Caco-2 (cell line): ENCODE measurements at regions not wholly inside any gene's neighbourhood (a gene's known extent, or its start where the extent isn't known, plus 50 kb on each side); places are given as distances from the start of the nearest gene placed in this dataset.

Experiments used
- BruUV-seq: library from RNA; stranded (reverse); fragments of 400-500 nt; replicated peaks from 2 replicates; lab custom pipeline; 2021; lab: Mats Ljungman, UMichigan
- CTCF ChIA-PET: fragments of 300-600 bp; sonication (Branson Sonifier 250); formaldehyde crosslinking; loops from one replicate; lab custom pipeline; 2022; ENCODE audit warnings: antibody characterized with exemption; lab: Charles Lee
- POLR2A ChIA-PET: fragments of 300-600 bp; sonication (Branson Sonifier 250); formaldehyde crosslinking; loops from one replicate; lab custom pipeline; 2022; ENCODE audit warnings: antibody characterized with exemption; lab: Charles Lee
- DNase-seq, 2 experiments: peaks; one replicate each; pipeline versions ENCODE4 v3.0.0 to v3.0.0-alpha.2; 2020 to 2022
- H3K27me3 ChIP-seq: replicated peaks from 2 replicates; pipeline ENCODE4 v1.6.0; 2011; ENCODE audit warnings: low read length; ENCODE audit not compliant: control insufficient read depth, insufficient read depth
- H3K36me3 ChIP-seq: 2 replicates; pipeline ENCODE4 v1.5.1; 2011; ENCODE audit warnings: low read length; ENCODE audit not compliant: control insufficient read depth, insufficient read depth
- H3K4me1 ChIP-seq: fragments of 250-450 bp; sonication (Bioruptor Pico); 2 replicates; pipeline ENCODE4 v1.5.1; 2020; ENCODE audit warnings: mild to moderate bottlenecking
- H3K4me3 ChIP-seq: 2 replicates; pipeline ENCODE4 v1.5.1; 2011; ENCODE audit warnings: low read depth, mild to moderate bottlenecking, control low read depth, low read length
- H3K9me3 ChIP-seq: fragments of 250-450 bp; sonication (Bioruptor Pico); 2 replicates; pipeline ENCODE4 v1.5.1; 2020; ENCODE audit warnings: mild to moderate bottlenecking, moderate library complexity
- H3K27ac Mint-ChIP-seq: one replicate; pipeline ENCODE4 v1.8.0; 2022; ENCODE audit warnings: mixed read lengths; ENCODE audit not compliant: unreplicated experiment
- H3K27me3 Mint-ChIP-seq: one replicate; pipeline ENCODE4 v1.8.0; 2022; ENCODE audit warnings: mixed read lengths; ENCODE audit not compliant: insufficient read depth, unreplicated experiment
- H3K36me3 Mint-ChIP-seq: one replicate; pipeline ENCODE4 v1.8.0; 2022; ENCODE audit warnings: mild to moderate bottlenecking, mixed read lengths; ENCODE audit not compliant: insufficient read depth, unreplicated experiment
- H3K4me1 Mint-ChIP-seq: one replicate; pipeline ENCODE4 v1.8.0; 2022; ENCODE audit warnings: low read depth, mixed read lengths; ENCODE audit not compliant: unreplicated experiment
- H3K4me3 Mint-ChIP-seq: one replicate; pipeline ENCODE4 v1.8.0; 2022; ENCODE audit warnings: mild to moderate bottlenecking, moderate library complexity, mixed read lengths; ENCODE audit not compliant: unreplicated experiment
- H3K9me3 Mint-ChIP-seq: one replicate; pipeline ENCODE4 v1.8.0; 2022; ENCODE audit warnings: mixed read lengths; ENCODE audit not compliant: unreplicated experiment
- intact Hi-C: fragments of 100-400 bp; cut with micrococcal nuclease; formaldehyde crosslinking; loops from one replicate; pipeline ENCODE4 v1.10.0; 2022; ENCODE audit not compliant: unreplicated experiment
- TF ChIP-seq, protein P1 (sequence below), 2 experiments: fragments of 200-600 bp in 1 of 2; IDR thresholded peaks; 1 replicate in 1 of 2; 2 replicates in 1 of 2; pipeline versions ENCODE4 v1.5.1 to v1.8.0; 2011 to 2022; ENCODE audit warnings: antibody characterized with exemption in 1 of 2, control low read depth in 1 of 2, inconsistent platforms in 1 of 2, low read depth in 1 of 2, low read length in 1 of 2, mild to moderate bottlenecking in 1 of 2, moderate library complexity in 1 of 2; ENCODE audit not compliant: insufficient read depth in 1 of 2, severe bottlenecking in 1 of 2, unreplicated experiment in 1 of 2

GRCh38 chr10:128511284-128511683 lies 385.1 kb upstream of the MKI67 start:
- TF ChIP-seq, protein P1, sequence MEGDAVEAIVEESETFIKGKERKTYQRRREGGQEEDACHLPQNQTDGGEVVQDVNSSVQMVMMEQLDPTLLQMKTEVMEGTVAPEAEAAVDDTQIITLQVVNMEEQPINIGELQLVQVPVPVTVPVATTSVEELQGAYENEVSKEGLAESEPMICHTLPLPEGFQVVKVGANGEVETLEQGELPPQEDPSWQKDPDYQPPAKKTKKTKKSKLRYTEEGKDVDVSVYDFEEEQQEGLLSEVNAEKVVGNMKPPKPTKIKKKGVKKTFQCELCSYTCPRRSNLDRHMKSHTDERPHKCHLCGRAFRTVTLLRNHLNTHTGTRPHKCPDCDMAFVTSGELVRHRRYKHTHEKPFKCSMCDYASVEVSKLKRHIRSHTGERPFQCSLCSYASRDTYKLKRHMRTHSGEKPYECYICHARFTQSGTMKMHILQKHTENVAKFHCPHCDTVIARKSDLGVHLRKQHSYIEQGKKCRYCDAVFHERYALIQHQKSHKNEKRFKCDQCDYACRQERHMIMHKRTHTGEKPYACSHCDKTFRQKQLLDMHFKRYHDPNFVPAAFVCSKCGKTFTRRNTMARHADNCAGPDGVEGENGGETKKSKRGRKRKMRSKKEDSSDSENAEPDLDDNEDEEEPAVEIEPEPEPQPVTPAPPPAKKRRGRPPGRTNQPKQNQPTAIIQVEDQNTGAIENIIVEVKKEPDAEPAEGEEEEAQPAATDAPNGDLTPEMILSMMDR (IDR thresholded peaks at IDR 0.05; ENCODE audit: insufficient read depth in 1 of 2, low read depth in 1 of 2, low read length in 1 of 2, severe bottlenecking in 1 of 2, unreplicated experiment in 1 of 2) = no peak
- no TSS peak for BruUV-seq
- peaks cover 13% of the 10 kb centered on the region for H3K27me3 Mint-ChIP-seq
- intact Hi-C loops = no loop called here
- no peak overlapping the region for H3K27ac Mint-ChIP-seq
- POLR2A ChIA-PET = no interaction called here
- H3K4me1 Mint-ChIP-seq = no peaks in the 10 kb centered on the region
- H3K36me3 Mint-ChIP-seq = no peaks in the 10 kb centered on the region
- H3K9me3 ChIP-seq = no peaks in the 10 kb centered on the region
- H3K4me1 ChIP-seq = no peaks in the 10 kb centered on the region
- CTCF ChIA-PET = no interaction called here
- no peak for DNase-seq
- H3K27me3 ChIP-seq = no peaks in the 10 kb centered on the region; the same call in none of the 2 replicates
- no peak overlapping the region for H3K4me3 ChIP-seq
- H3K9me3 Mint-ChIP-seq = peaks cover 9% of the 10 kb centered on the region
- H3K4me3 Mint-ChIP-seq = no peak overlapping the region
- H3K36me3 ChIP-seq = no peaks in the 10 kb centered on the region

DNA sequence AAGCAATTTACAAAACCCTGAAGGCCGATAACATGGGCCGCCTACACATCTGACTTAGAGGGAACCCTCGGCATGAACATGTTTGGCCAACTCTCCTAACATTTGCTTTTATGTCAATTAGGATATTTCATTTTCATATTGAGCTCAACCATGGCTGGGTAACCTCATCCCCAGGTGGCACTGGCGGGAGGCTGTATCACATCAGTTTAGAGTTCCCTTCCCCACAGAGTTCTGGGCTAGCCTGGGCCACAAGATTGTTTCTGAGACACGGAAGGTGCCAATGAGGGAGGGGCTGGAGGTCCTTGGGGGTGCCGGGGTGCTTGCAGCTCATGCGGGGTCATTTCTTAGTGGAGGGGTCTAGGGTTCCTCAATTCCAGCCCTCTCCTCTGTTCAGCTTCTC lies 386.5 kb upstream of the MKI67 start:
- intact Hi-C loops = no loop called here
- H3K4me3 Mint-ChIP-seq = no peak overlapping the region
- Histone ChIP-seq H3K9me3 (no peaks in the 10 kb centered on the region), H3K36me3 (no peaks in the 10 kb centered on the region), H3K4me3 (no peak overlapping the region), H3K4me1 (no peaks in the 10 kb centered on the region), H3K27me3 (no peaks in the 10 kb centered on the region; the same call in none of the 2 replicates)
- H3K36me3 Mint-ChIP-seq = no peaks in the 10 kb centered on the region
- POLR2A ChIA-PET = no interaction called here
- CTCF ChIA-PET = no interaction called here
- no peak for DNase-seq
- H3K27ac Mint-ChIP-seq = no peak overlapping the region
- no TSS peak for BruUV-seq
- peaks cover 5% of the 10 kb centered on the region for H3K9me3 Mint-ChIP-seq
- no peaks in the 10 kb centered on the region for H3K4me1 Mint-ChIP-seq
- H3K27me3 Mint-ChIP-seq = peaks cover 16% of the 10 kb centered on the region
- TF ChIP-seq, protein P1 (IDR thresholded peaks at IDR 0.05; ENCODE audit: insufficient read depth in 1 of 2, low read depth in 1 of 2, low read length in 1 of 2, severe bottlenecking in 1 of 2, unreplicated experiment in 1 of 2) = no peak

- Mint-ChIP-seq H3K27ac (no peak overlapping the region), H3K4me1 (no peaks in the 10 kb centered on the region), H3K4me3 (no peak overlapping the region), H3K9me3 (no peaks in the 10 kb centered on the region), H3K27me3 (peaks cover 18% of the 10 kb centered on the region), H3K36me3 (no peaks in the 10 kb centered on the region)
- intact Hi-C loops = no loop called here
- TF ChIP-seq, protein P1 (IDR thresholded peaks at IDR 0.05; ENCODE audit: insufficient read depth in 1 of 2, low read depth in 1 of 2, low read length in 1 of 2, severe bottlenecking in 1 of 2, unreplicated experiment in 1 of 2) = no peak
- DNase-seq = no peak
- Histone ChIP-seq H3K27me3 (no peaks in the 10 kb centered on the region; the same call in none of the 2 replicates), H3K4me3 (no peak overlapping the region), H3K9me3 (no peaks in the 10 kb centered on the region), H3K4me1 (no peaks in the 10 kb centered on the region), H3K36me3 (no peaks in the 10 kb centered on the region)
- CTCF ChIA-PET = no interaction called here
- no TSS peak for BruUV-seq
- POLR2A ChIA-PET = no interaction called here
These were observed 388.3 kb upstream of the MKI67 start for GRCh38 chr10:128514536-128514935.
